Hepatocyte (in vitro differentiated cells): ENCODE measurements at regions not wholly inside any gene's neighbourhood (a gene's known extent, or its start where the extent isn't known, plus 50 kb on each side); places are given as distances from the start of the nearest gene placed in this dataset.

Experiments used
- DNase-seq: peaks from one replicate; pipeline ENCODE4 v3.0.0-alpha.2; 2016; ENCODE audit warnings: low spot score
- H2AFZ ChIP-seq: fragments of 200-600 bp; sonication (generic); 2 replicates; pipeline ENCODE4 v1.6.0; 2016; ENCODE audit warnings: antibody characterized with exemption, mild to moderate bottlenecking
- H3K27ac ChIP-seq: fragments of 200-600 bp; sonication (generic); 2 replicates; pipeline ENCODE4 v1.5.1; 2016; ENCODE audit warnings: mild to moderate bottlenecking
- H3K27me3 ChIP-seq: fragments of 200-600 bp; sonication (generic); 2 replicates; pipeline ENCODE4 v1.6.1; 2016
- H3K36me3 ChIP-seq: fragments of 200-600 bp; sonication (generic); replicated peaks from 2 replicates; pipeline ENCODE4 v1.5.1; 2016; ENCODE audit warnings: low read depth; ENCODE audit not compliant: insufficient read depth
- H3K4me1 ChIP-seq: fragments of 200-600 bp; sonication (generic); 2 replicates; pipeline ENCODE4 v1.5.1; 2016; ENCODE audit warnings: mild to moderate bottlenecking, moderate library complexity; ENCODE audit not compliant: insufficient read depth
- H3K4me2 ChIP-seq: fragments of 200-600 bp; sonication (generic); 2 replicates; pipeline ENCODE4 v1.6.0; 2016
- H3K4me3 ChIP-seq: fragments of 200-600 bp; sonication (generic); 2 replicates; pipeline ENCODE4 v1.5.1; 2016; ENCODE audit warnings: mild to moderate bottlenecking
- H3K79me2 ChIP-seq: fragments of 200-600 bp; sonication (generic); 2 replicates; pipeline ENCODE4 v1.6.0; 2017; ENCODE audit warnings: mild to moderate bottlenecking
- H3K9me2 ChIP-seq: fragments of 200-600 bp; sonication (generic); replicated peaks from 2 replicates; pipeline ENCODE4 v1.6.0; 2017; ENCODE audit warnings: mild to moderate bottlenecking; ENCODE audit not compliant: insufficient read depth
- H3K9me3 ChIP-seq: fragments of 200-600 bp; sonication (generic); 2 replicates; pipeline ENCODE4 v1.5.1; 2016; ENCODE audit warnings: low read depth, mild to moderate bottlenecking
- H4K20me1 ChIP-seq: fragments of 200-600 bp; sonication (generic); 2 replicates; pipeline ENCODE4 v1.6.0; 2016; ENCODE audit warnings: mild to moderate bottlenecking; ENCODE audit not compliant: insufficient read depth, poor library complexity, severe bottlenecking
- EZH2 ChIP-seq: fragments of 200-600 bp; sonication (generic); IDR thresholded peaks from 2 replicates; pipeline ENCODE4 v1.6.1; 2016; ENCODE audit warnings: antibody characterized with exemption, mild to moderate bottlenecking, borderline replicate concordance
- EZH2phosphoT487 ChIP-seq: fragments of 200-600 bp; sonication (generic); IDR thresholded peaks from one replicate; pipeline ENCODE4 v1.6.1; 2018; ENCODE audit warnings: antibody characterized with exemption, mild to moderate bottlenecking, low read depth, moderate library complexity; ENCODE audit not compliant: unreplicated experiment, severe bottlenecking
- WGBS: methylation state at CpG from one replicate; pipeline ENCODE4 v1.1.6; 2016; ENCODE audit warnings: low lambda C conversion rate; ENCODE audit errors: missing lambda C conversion rate; 5-methylcytosine and 5-hydroxymethylcytosine counted together
- TF ChIP-seq, protein P1 (sequence below): fragments of 200-600 bp; sonication (generic); IDR thresholded peaks from 2 replicates; pipeline ENCODE4 v1.5.1; 2016; ENCODE audit warnings: antibody characterized with exemption, mild to moderate bottlenecking; ENCODE audit not compliant: poor library complexity

DNA sequence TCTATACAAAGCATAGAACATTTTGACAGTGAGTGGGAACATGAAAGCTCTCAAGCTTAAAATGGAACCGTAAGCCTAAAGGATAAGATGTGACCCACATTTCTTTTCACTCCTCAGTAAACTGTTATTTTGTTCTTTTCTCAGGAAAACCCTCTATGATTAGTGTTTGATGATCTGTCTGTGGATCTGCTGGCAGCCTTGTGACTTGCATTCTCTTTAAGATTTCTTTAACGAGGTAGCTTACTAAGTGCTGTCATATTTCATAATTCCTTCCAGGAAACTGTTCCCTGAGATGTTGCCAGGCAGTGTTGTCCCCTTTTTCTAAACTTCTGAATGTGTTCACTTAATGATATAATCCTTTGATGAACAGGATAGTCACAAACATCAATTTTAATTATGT lies 167.6 kb downstream of the PYDC2 start:
- no peaks in the 10 kb centered on the region for H3K79me2 ChIP-seq
- no peak for DNase-seq
- no peak overlapping the region for H3K27ac ChIP-seq
- no peaks in the 10 kb centered on the region for H4K20me1 ChIP-seq
- no peaks in the 10 kb centered on the region for H3K9me3 ChIP-seq
- 61% methylated on average over 2 of the region's 2 CpGs for WGBS
- TF ChIP-seq EZH2phosphoT487 (no peak), EZH2 (no peak)
- TF ChIP-seq, protein P1, sequence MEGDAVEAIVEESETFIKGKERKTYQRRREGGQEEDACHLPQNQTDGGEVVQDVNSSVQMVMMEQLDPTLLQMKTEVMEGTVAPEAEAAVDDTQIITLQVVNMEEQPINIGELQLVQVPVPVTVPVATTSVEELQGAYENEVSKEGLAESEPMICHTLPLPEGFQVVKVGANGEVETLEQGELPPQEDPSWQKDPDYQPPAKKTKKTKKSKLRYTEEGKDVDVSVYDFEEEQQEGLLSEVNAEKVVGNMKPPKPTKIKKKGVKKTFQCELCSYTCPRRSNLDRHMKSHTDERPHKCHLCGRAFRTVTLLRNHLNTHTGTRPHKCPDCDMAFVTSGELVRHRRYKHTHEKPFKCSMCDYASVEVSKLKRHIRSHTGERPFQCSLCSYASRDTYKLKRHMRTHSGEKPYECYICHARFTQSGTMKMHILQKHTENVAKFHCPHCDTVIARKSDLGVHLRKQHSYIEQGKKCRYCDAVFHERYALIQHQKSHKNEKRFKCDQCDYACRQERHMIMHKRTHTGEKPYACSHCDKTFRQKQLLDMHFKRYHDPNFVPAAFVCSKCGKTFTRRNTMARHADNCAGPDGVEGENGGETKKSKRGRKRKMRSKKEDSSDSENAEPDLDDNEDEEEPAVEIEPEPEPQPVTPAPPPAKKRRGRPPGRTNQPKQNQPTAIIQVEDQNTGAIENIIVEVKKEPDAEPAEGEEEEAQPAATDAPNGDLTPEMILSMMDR: no peak
- H3K27me3 ChIP-seq: no peaks in the 10 kb centered on the region
- H3K4me2 ChIP-seq: no peak overlapping the region
- no peak overlapping the region for H2AFZ ChIP-seq
- no peaks in the 10 kb centered on the region for H3K36me3 ChIP-seq
- no peak overlapping the region for H3K4me3 ChIP-seq
- no peaks in the 10 kb centered on the region for H3K4me1 ChIP-seq
- no peaks in the 10 kb centered on the region for H3K9me2 ChIP-seq

GRCh38 chr3:191631496-191631895 lies 170.5 kb downstream of the PYDC2 start:
- TF ChIP-seq EZH2 (no peak), EZH2phosphoT487 (no peak)
- TF ChIP-seq, protein P1: no peak
- no peaks in the 10 kb centered on the region for H3K79me2 ChIP-seq
- no peak for DNase-seq
- H3K9me3 ChIP-seq: no peaks in the 10 kb centered on the region
- no peak overlapping the region for H3K27ac ChIP-seq
- no peaks in the 10 kb centered on the region for H3K4me1 ChIP-seq
- H4K20me1 ChIP-seq: no peaks in the 10 kb centered on the region
- no peaks in the 10 kb centered on the region for H3K36me3 ChIP-seq
- no peak overlapping the region for H2AFZ ChIP-seq
- no peak overlapping the region for H3K4me2 ChIP-seq
- H3K27me3 ChIP-seq: no peaks in the 10 kb centered on the region
- H3K4me3 ChIP-seq: no peak overlapping the region
- H3K9me2 ChIP-seq: no peaks in the 10 kb centered on the region
- 84% methylated on average over 3 of the region's 3 CpGs for WGBS

- no peaks in the 10 kb centered on the region for H3K79me2 ChIP-seq
- H2AFZ ChIP-seq: no peak overlapping the region
- no peaks in the 10 kb centered on the region for H3K36me3 ChIP-seq
These were observed 173.9 kb downstream of the PYDC2 start for GRCh38 chr3:191634902-191635301.

More at GRCh38 chr3:191634902-191635301, 173.9 kb downstream of the PYDC2 start:
- Histone ChIP-seq H3K9me2 (no peaks in the 10 kb centered on the region), H3K27ac (no peak overlapping the region), H3K4me2 (no peak overlapping the region), H3K4me3 (no peak overlapping the region), H3K27me3 (no peaks in the 10 kb centered on the region), H3K9me3 (no peaks in the 10 kb centered on the region), H3K4me1 (no peaks in the 10 kb centered on the region), H4K20me1 (no peaks in the 10 kb centered on the region)
- WGBS: 85% methylated on average over 1 of the region's 1 CpG
- DNase-seq: no peak
- no peak for TF ChIP-seq EZH2
- no peak for TF ChIP-seq EZH2phosphoT487
- TF ChIP-seq, protein P1: no peak
